ENCODE measurements at regions not wholly inside any gene's neighbourhood (a gene's known extent, or its start where the extent isn't known, plus 50 kb on each side); places are given as distances from the start of the nearest gene placed in this dataset.

DNA sequence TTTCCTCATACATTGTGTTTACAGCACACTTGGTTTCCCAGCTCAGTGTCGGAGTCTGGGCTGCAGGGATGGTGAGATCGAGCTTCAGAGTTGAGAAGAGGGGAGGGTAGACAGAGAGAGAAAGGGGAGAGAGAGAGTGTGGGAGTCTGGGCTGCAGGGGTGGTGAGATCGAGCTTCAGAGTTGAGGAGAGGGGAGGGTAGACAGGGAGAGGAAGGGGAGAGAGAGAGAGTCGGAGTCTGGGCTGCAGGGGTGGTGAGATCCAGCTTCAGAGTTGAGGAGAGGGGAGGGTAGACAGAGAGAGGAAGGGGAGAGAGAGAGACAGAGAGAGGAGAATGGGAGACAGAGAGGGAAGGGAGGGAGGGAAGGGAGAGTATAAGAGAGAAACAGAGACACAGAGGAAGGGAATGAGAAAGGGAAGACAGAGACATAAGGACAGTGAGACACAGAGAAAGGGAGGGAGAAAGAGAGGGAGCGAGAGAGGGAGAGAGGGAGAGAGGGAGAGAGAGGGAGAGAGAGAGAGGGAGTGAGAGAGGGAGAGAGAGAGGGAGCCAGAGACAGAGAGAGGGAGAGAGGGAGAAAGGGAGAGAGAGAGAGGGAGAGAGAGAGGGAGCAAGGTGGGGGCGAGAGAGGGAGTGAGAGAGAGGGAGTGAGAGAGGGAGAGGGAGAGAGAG, 222.7 kb upstream of the GMDS start:
- no peak for ATAC-seq
- no peak for TF ChIP-seq CTCF (IDR thresholded peaks at IDR 0.05)
- peaks cover 5% of the 10 kb centered on the region for H3K27me3 ChIP-seq (ENCODE audit: low read depth)
- H3K4me3 ChIP-seq, result no peak overlapping the region
- intact Hi-C loops (cut with DNase I), result no loop called here
- no peaks in the 10 kb centered on the region for H3K4me1 ChIP-seq
- no peaks in the 10 kb centered on the region for H3K36me3 ChIP-seq
- H3K27ac ChIP-seq, result no peak overlapping the region
- H3K9me3 ChIP-seq, result no peaks in the 10 kb centered on the region
- DNase-seq, result no peak

DNA sequence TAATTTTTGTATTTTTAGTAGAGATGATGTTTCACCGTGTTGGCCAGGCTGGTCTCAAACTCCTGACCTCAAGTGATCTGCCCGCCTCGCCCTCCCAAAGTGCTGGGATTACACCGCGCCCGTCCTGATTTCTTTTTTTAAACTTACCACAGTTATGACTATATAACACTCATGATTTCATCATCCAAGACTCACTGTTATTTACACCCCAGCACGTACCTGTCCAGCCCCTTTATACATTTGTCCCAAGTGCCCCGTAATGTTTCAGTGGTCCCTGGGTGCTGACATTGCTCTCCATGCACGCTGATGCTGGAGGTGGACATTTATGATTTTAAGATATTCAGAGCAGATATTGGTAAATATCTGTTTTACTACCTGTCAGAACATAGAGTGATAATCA, 219.9 kb upstream of the GMDS start:
- Histone ChIP-seq H3K27me3 (ENCODE audit: low read depth) (peaks cover 5% of the 10 kb centered on the region), H3K9me3 (no peaks in the 10 kb centered on the region), H3K4me1 (no peaks in the 10 kb centered on the region), H3K4me3 (no peak overlapping the region), H3K36me3 (no peaks in the 10 kb centered on the region), H3K27ac (no peak overlapping the region)
- intact Hi-C loops (cut with DNase I), result no loop called here
- no peak for ATAC-seq
- DNase-seq, result no peak
- no peak for TF ChIP-seq CTCF (IDR thresholded peaks at IDR 0.05)

GRCh38 chr6:2464641-2465040, 219.2 kb upstream of the GMDS start:
- intact Hi-C loops (cut with DNase I), result no loop called here
- no peaks in the 10 kb centered on the region for H3K36me3 ChIP-seq

DNA sequence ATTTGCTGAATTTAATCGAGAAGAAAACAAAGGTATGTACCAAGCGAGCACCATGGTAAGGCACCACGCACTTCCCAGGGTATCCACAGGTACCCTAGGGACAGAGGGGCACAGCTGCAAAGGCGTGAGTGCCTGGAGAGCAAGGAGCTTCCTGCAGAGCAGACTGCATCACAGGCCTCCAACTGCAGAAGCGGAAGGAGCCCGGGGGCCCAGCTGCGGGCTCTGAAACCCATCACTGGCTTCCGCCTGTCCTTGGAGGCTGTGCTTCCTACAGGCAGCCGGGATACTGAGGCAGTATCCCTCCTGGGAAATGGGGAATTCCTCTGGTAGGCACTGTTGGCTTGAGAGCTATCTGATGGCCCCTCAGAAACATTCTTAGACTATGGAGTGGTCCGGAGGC, 217.4 kb upstream of the GMDS start:
- intact Hi-C loops (cut with DNase I), result no loop called here
- DNase-seq (no peak), ATAC-seq (no peak)
- no peak for TF ChIP-seq CTCF (IDR thresholded peaks at IDR 0.05)
- H3K9me3 ChIP-seq, result no peaks in the 10 kb centered on the region
- H3K4me1 ChIP-seq, result no peaks in the 10 kb centered on the region
- no peak overlapping the region for H3K27ac ChIP-seq
- no peaks in the 10 kb centered on the region for H3K36me3 ChIP-seq
- no peak overlapping the region for H3K4me3 ChIP-seq
- peaks cover 5% of the 10 kb centered on the region for H3K27me3 ChIP-seq (ENCODE audit: low read depth)

More at GRCh38 chr6:2464641-2465040, 219.2 kb upstream of the GMDS start:
- no peak overlapping the region for H3K4me3 ChIP-seq
- TF ChIP-seq CTCF (IDR thresholded peaks at IDR 0.05), result no peak
- no peak for ATAC-seq
- no peak for DNase-seq
- H3K9me3 ChIP-seq, result no peaks in the 10 kb centered on the region
- H3K27ac ChIP-seq, result no peak overlapping the region
- peaks cover 5% of the 10 kb centered on the region for H3K27me3 ChIP-seq (ENCODE audit: low read depth)
- no peaks in the 10 kb centered on the region for H3K4me1 ChIP-seq

DNA sequence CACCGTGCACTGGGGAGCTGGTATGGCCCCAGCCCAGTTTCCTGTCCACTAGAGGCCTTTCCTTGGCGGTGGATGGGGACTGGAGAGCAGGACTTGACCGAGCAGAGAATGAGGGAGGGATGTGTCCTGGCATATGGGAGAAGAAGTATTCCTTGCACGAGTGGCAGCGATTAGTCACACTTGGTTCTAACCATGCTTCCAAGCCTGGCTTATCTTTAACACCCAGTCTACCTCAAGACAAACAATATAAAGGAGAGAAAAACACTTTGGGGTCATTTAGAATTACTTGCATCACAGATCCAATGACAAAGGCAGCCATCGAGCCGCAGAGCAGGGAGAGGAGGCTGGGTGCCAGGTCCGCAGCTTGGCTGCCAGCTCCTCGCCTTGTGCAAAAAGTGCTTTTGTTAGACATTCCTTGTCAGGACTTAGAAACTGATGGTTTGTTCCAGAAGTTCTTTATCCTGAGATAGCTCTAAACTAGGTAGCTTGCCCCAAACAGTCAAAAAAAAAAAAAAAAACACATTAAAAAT, 214.9 kb upstream of the GMDS start:
- intact Hi-C loops (cut with DNase I), result no loop called here
- H3K36me3 ChIP-seq, result no peaks in the 10 kb centered on the region
- H3K27ac ChIP-seq, result no peak overlapping the region
- DNase-seq, result no peak
- no peak for ATAC-seq
- H3K9me3 ChIP-seq, result no peaks in the 10 kb centered on the region
- no peaks in the 10 kb centered on the region for H3K27me3 ChIP-seq (ENCODE audit: low read depth)
- no peaks in the 10 kb centered on the region for H3K4me1 ChIP-seq
- H3K4me3 ChIP-seq, result no peak overlapping the region
- TF ChIP-seq CTCF (IDR thresholded peaks at IDR 0.05), result no peak

Measured in lower lobe of right lung (tissue), 2 donors.